ENCODE measurements at regions not wholly inside any gene's neighbourhood (a gene's known extent, or its start where the extent isn't known, plus 50 kb on each side); places are given as distances from the start of the nearest gene placed in this dataset.

GRCh38 chr15:31494786-31495185 lies 168.2 kb downstream of the KLF13 start:
- Mint-ChIP-seq H3K4me1 (ENCODE audit: low read depth, unreplicated experiment) (no peaks in the 10 kb centered on the region), H3K27ac (ENCODE audit: unreplicated experiment) (no peak overlapping the region), H3K9me3 (ENCODE audit: low read depth, unreplicated experiment) (no peaks in the 10 kb centered on the region), H3K27me3 (ENCODE audit: unreplicated experiment) (no peaks in the 10 kb centered on the region), H3K36me3 (ENCODE audit: insufficient read depth, unreplicated experiment) (no peaks in the 10 kb centered on the region), H3K4me3 (ENCODE audit: low read depth, unreplicated experiment) (no peak overlapping the region)
- CTCF ChIA-PET: no interaction called here
- no peak for DNase-seq
- BruUV-seq (replicated peaks): no TSS peak
- TF ChIP-seq CTCF (IDR thresholded peaks at IDR 0.05; ENCODE audit: unreplicated experiment): no peak
- intact Hi-C loops (cut with micrococcal nuclease; ENCODE audit: unreplicated experiment): loop anchor here (5.0 kb wide), 1 partner anchor 292 kb away; no protein-coding TSS in a partner anchor

- intact Hi-C loops (cut with micrococcal nuclease; ENCODE audit: unreplicated experiment): no loop called here
- TF ChIP-seq CTCF (IDR thresholded peaks at IDR 0.05; ENCODE audit: unreplicated experiment): no peak
- BruUV-seq (replicated peaks): no TSS peak
- no peak for DNase-seq
- H3K27me3 Mint-ChIP-seq (ENCODE audit: unreplicated experiment): no peaks in the 10 kb centered on the region
- no peak overlapping the region for H3K27ac Mint-ChIP-seq (ENCODE audit: unreplicated experiment)
- CTCF ChIA-PET: no interaction called here
- no peaks in the 10 kb centered on the region for H3K36me3 Mint-ChIP-seq (ENCODE audit: insufficient read depth, unreplicated experiment)
- H3K9me3 Mint-ChIP-seq (ENCODE audit: low read depth, unreplicated experiment): no peaks in the 10 kb centered on the region
- H3K4me1 Mint-ChIP-seq (ENCODE audit: low read depth, unreplicated experiment): no peaks in the 10 kb centered on the region
- no peak overlapping the region for H3K4me3 Mint-ChIP-seq (ENCODE audit: low read depth, unreplicated experiment)
Observed at GRCh38 chr15:31495281-31495680, 168.6 kb downstream of the KLF13 start.

- H3K27ac Mint-ChIP-seq (ENCODE audit: unreplicated experiment): no peak overlapping the region
- H3K4me1 Mint-ChIP-seq (ENCODE audit: low read depth, unreplicated experiment): no peaks in the 10 kb centered on the region
- intact Hi-C loops (cut with micrococcal nuclease; ENCODE audit: unreplicated experiment): no loop called here
- H3K27me3 Mint-ChIP-seq (ENCODE audit: unreplicated experiment): no peaks in the 10 kb centered on the region
- no peaks in the 10 kb centered on the region for H3K36me3 Mint-ChIP-seq (ENCODE audit: insufficient read depth, unreplicated experiment)
- no peak overlapping the region for H3K4me3 Mint-ChIP-seq (ENCODE audit: low read depth, unreplicated experiment)
- H3K9me3 Mint-ChIP-seq (ENCODE audit: low read depth, unreplicated experiment): no peaks in the 10 kb centered on the region
- no TSS peak for BruUV-seq (replicated peaks)
- DNase-seq: no peak
- TF ChIP-seq CTCF (IDR thresholded peaks at IDR 0.05; ENCODE audit: unreplicated experiment): no peak
- CTCF ChIA-PET: no interaction called here
Observed at GRCh38 chr15:31497838-31498237, 171.2 kb downstream of the KLF13 start.

GRCh38 chr15:31498329-31498728 lies 171.7 kb downstream of the KLF13 start:
- no peak overlapping the region for H3K27ac Mint-ChIP-seq (ENCODE audit: unreplicated experiment)
- intact Hi-C loops (cut with micrococcal nuclease; ENCODE audit: unreplicated experiment): no loop called here
- CTCF ChIA-PET: no interaction called here

More at GRCh38 chr15:31498329-31498728, 171.7 kb downstream of the KLF13 start:
- Mint-ChIP-seq H3K27me3 (ENCODE audit: unreplicated experiment) (no peaks in the 10 kb centered on the region), H3K4me1 (ENCODE audit: low read depth, unreplicated experiment) (no peaks in the 10 kb centered on the region), H3K36me3 (ENCODE audit: insufficient read depth, unreplicated experiment) (no peaks in the 10 kb centered on the region), H3K9me3 (ENCODE audit: low read depth, unreplicated experiment) (no peaks in the 10 kb centered on the region), H3K4me3 (ENCODE audit: low read depth, unreplicated experiment) (no peak overlapping the region)
- BruUV-seq (replicated peaks): no TSS peak
- TF ChIP-seq CTCF (IDR thresholded peaks at IDR 0.05; ENCODE audit: unreplicated experiment): no peak
- no peak for DNase-seq

Measured in Calu3 (cell line).